GM13976 (cell line): ENCODE measurements at regions not wholly inside any gene's neighbourhood (a gene's known extent, or its start where the extent isn't known, plus 50 kb on each side); places are given as distances from the start of the nearest gene placed in this dataset.

Experiments used
- DNase-seq: peaks from one replicate; pipeline ENCODE4 v3.0.0; 2012; ENCODE audit warnings: low spot score
- in situ Hi-C: fragments of 300-500 bp; cut with MboI; formaldehyde crosslinking; loops from one replicate; pipeline ENCODE4 v1.12.0; 2022; ENCODE audit warnings: low sequenced_read_pairs, mixed read lengths, inconsistent platforms; ENCODE audit not compliant: unreplicated experiment
- TF ChIP-seq, protein P1 (sequence below): IDR thresholded peaks from 2 replicates; pipeline ENCODE4 v1.5.1; 2012; ENCODE audit warnings: borderline replicate concordance, mild to moderate bottlenecking; ENCODE audit not compliant: insufficient read depth; ENCODE audit errors: extremely low read depth, missing control alignments, control extremely low read depth

DNA sequence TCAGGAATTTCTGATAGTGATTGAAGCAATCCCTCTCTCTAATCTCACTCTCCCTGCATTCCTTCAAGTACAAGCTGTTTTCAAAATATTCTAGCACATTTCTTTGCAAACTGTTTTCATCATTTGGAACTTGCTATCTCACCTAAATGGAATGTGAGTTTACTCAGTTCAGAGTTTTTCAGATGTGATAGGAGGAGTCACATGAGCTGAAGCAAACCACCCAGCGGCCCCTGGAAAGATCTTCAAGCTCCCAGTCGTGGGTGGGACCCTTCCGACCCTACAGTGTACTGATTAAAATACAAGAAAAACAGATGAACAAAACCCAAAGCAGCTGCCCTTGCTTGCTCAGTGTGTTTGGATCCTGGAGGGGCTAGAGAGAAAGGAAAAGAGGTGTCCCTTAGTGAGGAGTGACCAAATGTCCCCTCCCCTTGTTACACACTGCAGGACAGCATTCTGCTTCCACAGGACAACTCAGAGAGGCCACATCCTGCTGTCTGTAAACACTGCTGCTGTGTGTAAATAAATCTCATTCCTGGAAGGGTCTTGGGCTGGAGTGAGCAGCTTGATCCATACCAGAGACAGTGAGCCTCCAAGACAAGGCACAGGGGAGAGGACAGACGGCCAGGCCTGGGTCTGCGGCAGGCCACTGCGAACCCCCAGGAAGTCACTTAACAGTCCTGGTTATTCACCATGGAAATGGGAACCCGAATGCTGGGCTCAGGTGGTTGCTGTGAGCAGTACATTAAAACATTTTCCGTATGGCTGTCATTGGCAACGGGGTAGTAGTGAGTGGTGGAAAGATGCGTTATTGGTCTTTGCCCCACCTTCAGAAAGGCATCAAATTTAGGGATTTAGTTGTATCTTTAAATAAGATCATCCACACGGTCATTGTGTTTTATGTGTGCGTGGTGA, 229.2 kb downstream of the RHOU start:
- TF ChIP-seq, protein P1, sequence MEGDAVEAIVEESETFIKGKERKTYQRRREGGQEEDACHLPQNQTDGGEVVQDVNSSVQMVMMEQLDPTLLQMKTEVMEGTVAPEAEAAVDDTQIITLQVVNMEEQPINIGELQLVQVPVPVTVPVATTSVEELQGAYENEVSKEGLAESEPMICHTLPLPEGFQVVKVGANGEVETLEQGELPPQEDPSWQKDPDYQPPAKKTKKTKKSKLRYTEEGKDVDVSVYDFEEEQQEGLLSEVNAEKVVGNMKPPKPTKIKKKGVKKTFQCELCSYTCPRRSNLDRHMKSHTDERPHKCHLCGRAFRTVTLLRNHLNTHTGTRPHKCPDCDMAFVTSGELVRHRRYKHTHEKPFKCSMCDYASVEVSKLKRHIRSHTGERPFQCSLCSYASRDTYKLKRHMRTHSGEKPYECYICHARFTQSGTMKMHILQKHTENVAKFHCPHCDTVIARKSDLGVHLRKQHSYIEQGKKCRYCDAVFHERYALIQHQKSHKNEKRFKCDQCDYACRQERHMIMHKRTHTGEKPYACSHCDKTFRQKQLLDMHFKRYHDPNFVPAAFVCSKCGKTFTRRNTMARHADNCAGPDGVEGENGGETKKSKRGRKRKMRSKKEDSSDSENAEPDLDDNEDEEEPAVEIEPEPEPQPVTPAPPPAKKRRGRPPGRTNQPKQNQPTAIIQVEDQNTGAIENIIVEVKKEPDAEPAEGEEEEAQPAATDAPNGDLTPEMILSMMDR, result no peak
- in situ Hi-C loops, result no loop called here
- DNase-seq, result no peak

GRCh38 chr1:228968891-228969606, 233.8 kb downstream of the RHOU start:
- TF ChIP-seq, protein P1, result no peak
- in situ Hi-C loops, result no loop called here
- DNase-seq, result no peak

DNA sequence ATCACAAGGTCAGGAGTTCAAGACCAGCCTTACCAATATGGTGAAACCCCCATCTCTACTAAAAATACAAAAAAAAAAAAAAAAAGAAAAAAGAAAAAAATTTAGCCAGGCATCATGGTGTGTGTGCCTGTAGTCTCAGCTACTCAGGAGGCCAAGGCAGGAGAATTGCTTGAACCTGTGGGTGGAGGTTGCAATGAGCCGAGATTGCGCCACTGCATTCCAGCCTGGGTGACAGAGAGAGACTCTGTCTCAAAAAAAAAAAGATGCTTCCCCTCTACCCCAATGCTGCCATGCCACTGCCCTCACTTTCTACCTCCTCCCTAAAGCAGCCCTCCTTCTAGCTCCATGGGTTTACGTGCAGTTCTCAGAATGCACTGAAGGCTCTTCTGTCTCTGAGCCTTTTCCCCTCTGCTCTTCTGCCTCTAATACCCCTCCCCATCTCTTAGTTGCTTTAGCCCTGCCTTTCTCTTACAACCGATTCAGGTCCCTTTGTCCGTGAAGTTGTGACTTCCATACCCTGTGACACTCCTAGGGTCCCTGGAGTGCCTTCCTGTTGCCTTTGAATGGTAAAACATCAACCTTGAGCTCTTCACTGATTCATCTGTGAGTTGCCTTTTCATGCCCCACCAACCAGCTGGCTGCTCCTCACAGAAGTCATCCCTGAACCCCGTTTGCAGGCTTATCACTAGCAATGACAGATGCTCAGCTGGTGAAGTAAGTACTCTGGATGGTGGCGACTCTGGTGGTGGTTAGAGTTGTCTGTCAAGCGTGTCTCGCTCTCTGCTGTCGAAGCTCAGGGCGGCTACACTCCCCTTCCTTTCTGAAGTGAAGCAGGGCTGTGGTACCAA, 234.9 kb downstream of the RHOU start:
- TF ChIP-seq, protein P1, result no peak
- in situ Hi-C loops, result no loop called here
- DNase-seq, result no peak

- DNase-seq, result no peak
- in situ Hi-C loops, result no loop called here
- TF ChIP-seq, protein P1, result no peak
Measured at GRCh38 chr1:228972576-228972975, 237.3 kb downstream of the RHOU start.

DNA sequence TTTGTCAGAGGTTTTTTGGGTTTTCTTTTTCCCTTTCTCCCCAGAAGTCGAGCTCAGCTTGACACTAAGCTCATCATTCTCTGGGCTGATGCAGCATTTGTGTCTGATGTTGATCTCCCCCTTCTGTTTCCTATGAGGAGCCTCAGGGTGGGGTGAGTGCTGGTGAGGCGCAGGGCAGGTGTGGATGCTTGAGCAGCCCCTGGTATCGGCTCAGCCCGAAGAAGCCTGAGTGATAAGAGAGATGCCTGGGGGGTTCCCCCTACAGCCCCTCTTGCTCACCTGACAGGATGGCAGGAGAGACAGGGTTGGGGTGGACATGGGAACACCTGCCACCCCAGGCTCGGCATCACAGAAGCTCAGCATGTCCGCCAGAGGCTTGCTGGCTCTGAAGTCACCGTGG, 239.0 kb downstream of the RHOU start:
- TF ChIP-seq, protein P1, result no peak
- DNase-seq, result no peak
- in situ Hi-C loops, result no loop called here
